Coronary artery (tissue), 2 donors: ENCODE measurements at regions not wholly inside any gene's neighbourhood (a gene's known extent, or its start where the extent isn't known, plus 50 kb on each side); places are given as distances from the start of the nearest gene placed in this dataset.

ENCODE experiments used
- DNase-seq: peaks from one replicate; pipeline ENCODE4 v3.0.0-alpha.2; 2017; ENCODE audit warnings: low spot score
- H3K27ac ChIP-seq, 2 donors: fragments of 200-600 bp; sonication (generic); one replicate each; pipeline ENCODE4 v1.5.1; 2016 to 2019
- H3K4me3 ChIP-seq: fragments of 200-600 bp; sonication (generic); 2 replicates; pipeline ENCODE4 v1.5.1; 2016; ENCODE audit warnings: mild to moderate bottlenecking, moderate library complexity
- CTCF ChIP-seq: fragments of 200-600 bp; sonication (generic); IDR thresholded peaks from one replicate; pipeline ENCODE4 v1.5.1; 2019; ENCODE audit warnings: antibody characterized with exemption

GRCh38 chr6:27772261-27773001, 139.8 kb downstream of the OR2B2 start:
- Histone ChIP-seq H3K4me3 (peak overlapping the region; percentile 15), H3K27ac (no peak overlapping the region)
- peak; percentile 86 for DNase-seq
- peak; percentile 89 for TF ChIP-seq CTCF

GRCh38 chr6:27771235-27771634, 141.0 kb downstream of the OR2B2 start:
- no peak for DNase-seq
- no peak for TF ChIP-seq CTCF
- Histone ChIP-seq H3K4me3 (no peak overlapping the region), H3K27ac (no peak overlapping the region)

- TF ChIP-seq CTCF, result no peak
Measured at GRCh38 chr6:27770724-27771123, 141.5 kb downstream of the OR2B2 start.

GRCh38 chr6:27768556-27768955, 143.6 kb downstream of the OR2B2 start:
- DNase-seq, result no peak
- TF ChIP-seq CTCF, result no peak
- H3K27ac ChIP-seq, result no peak overlapping the region
- H3K4me3 ChIP-seq, result no peak overlapping the region

More at GRCh38 chr6:27770724-27771123, 141.5 kb downstream of the OR2B2 start:
- Histone ChIP-seq H3K27ac (no peak overlapping the region), H3K4me3 (no peak overlapping the region)
- DNase-seq, result no peak

- no peak overlapping the region for H3K4me3 ChIP-seq
- H3K27ac ChIP-seq, result no peak overlapping the region
- DNase-seq, result no peak
- TF ChIP-seq CTCF, result no peak
Measured at GRCh38 chr6:27767851-27768250, 144.3 kb downstream of the OR2B2 start.

GRCh38 chr6:27766405-27766804, 145.8 kb downstream of the OR2B2 start:
- DNase-seq, result no peak
- Histone ChIP-seq H3K27ac (no peak overlapping the region), H3K4me3 (no peak overlapping the region)
- no peak for TF ChIP-seq CTCF

GRCh38 chr6:27765028-27765590, 147.1 kb downstream of the OR2B2 start:
- TF ChIP-seq CTCF, result no peak
- Histone ChIP-seq H3K4me3 (no peak overlapping the region), H3K27ac (no peak overlapping the region)
- DNase-seq, result no peak
